HG03135 (cell line): ENCODE measurements at regions not wholly inside any gene's neighbourhood (a gene's known extent, or its start where the extent isn't known, plus 50 kb on each side); places are given as distances from the start of the nearest gene placed in this dataset.

Experiments used
- ATAC-seq: cut with Tn5 transposase; IDR thresholded peaks from one replicate; pipeline ENCODE4 v1.9.1; 2021; ENCODE audit warnings: mild to moderate bottlenecking, moderate library complexity; ENCODE audit not compliant: unreplicated experiment

- no peak for ATAC-seq
These were observed 103.9 kb upstream of the VASH1 start for GRCh38 chr14:76657404-76657803.

DNA sequence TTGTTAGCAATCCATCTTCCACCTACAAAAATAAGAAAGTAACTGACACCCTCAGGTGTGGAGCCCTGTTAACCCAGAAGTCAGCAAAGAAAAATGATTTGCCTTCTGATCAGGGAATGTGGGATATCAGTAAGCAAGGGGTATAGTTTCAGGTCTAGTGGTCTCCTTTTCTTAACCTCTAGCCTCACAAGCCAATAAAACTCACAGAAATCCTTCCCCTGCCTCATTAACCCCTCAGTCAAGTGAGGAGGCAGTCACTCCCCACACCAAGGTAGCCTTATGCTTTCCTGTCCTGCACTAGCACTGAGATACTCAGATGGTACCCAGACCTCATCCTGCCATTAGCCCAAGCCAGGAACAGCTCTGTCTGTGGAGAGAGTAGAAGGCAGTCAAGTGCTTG lies 103.4 kb upstream of the VASH1 start:
- ATAC-seq, result no peak

DNA sequence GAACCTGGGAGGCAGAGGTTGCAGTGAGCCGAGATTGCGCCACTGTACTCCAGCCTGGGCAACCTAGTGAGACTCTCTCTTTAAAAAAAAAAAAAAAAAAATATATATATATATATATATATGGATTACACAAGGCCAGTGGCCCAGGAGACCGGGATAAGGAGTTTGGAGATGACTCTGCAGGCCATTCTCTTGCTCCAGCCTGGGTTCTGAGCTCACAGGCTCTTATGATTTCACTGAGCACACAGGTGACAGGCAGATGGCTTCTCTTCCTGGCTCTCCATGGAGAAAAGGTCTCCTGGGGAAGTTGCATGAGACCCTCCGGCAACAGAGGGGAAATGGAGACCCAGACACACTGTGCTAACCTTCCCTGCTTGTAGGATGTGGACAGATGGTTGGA lies 98.7 kb upstream of the VASH1 start:
- ATAC-seq, result no peak

DNA sequence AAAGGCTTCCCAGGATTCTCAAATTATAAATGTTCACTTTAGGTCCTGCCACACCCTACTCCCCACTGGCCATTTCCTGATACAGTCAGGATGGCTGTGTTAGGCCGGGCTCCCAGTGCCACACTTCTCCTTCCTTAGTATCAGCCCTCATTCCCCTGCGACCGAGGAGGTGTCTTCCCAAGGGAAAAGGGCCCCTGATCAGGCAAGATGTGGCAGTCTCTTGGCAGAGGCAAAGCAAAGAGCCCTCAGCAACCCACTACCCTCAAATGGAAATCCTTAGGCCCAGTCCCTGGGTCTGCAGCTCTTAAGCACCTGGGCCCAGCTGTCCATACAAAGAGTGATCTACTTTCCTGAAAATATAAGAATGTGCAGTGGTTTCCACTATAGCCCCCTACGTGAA lies 96.5 kb upstream of the VASH1 start:
- ATAC-seq, result no peak

DNA sequence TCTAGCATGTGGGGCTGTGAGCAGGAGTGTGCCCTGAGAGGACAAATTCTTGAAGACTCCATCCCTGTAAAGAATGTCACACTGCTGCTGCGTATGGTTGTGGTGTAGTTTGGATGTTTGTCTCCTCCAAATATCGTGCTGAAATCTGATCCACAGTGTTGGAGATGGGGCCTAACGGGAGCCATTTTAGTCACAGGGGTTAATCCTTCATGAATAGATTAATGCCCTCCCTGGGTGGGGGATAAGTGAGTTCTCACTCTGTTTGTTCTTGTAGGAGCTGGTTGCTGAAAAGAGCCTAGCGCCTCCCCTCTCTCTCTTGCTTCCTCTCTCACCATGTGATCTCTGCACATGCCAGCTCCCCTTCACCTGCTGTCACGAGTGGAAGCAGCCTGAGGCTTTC lies 94.5 kb upstream of the VASH1 start:
- no peak for ATAC-seq

DNA sequence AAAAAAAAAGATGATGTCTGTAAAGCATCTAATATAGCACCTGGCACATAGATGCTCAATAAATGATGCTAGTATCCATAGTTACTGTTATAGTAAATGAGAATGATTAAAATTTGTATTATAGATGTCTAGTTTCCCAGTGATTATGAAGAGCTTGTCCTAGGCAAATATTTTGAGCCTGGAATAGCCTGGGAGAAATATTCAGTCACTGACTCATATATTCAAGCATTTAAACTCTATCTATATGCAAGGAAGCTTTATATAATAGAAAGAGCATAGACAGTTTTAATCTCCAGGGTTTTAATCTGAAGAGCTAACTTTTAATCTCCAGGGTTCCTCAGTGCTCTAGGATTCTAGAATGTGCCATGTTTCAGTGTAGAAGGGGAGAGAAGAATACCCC lies 91.5 kb upstream of the VASH1 start:
- no peak for ATAC-seq

- ATAC-seq, result no peak
These were observed 89.1 kb upstream of the VASH1 start for GRCh38 chr14:76672123-76672522.

- no peak for ATAC-seq
These were observed 88.0 kb upstream of the VASH1 start for GRCh38 chr14:76673261-76673660.

DNA sequence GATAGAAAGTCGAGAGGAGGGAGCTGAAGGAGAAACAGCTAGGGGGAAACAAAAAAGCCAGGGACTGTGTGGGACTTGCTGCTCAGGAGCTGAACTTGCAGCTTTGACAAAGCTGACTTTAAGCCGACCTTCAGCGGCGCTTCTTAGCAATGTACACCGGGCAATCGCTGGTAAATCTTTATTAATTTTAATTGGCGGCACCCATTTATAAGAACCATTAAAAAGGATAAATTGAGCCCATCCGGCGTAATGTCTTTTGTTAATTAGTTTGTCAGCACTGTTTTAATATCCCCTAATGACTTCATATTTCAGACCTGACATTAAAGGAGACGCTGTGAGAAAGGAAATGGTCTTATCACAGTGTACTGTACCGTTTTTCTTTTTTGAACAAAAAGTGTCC lies 86.2 kb upstream of the VASH1 start:
- ATAC-seq, result no peak

DNA sequence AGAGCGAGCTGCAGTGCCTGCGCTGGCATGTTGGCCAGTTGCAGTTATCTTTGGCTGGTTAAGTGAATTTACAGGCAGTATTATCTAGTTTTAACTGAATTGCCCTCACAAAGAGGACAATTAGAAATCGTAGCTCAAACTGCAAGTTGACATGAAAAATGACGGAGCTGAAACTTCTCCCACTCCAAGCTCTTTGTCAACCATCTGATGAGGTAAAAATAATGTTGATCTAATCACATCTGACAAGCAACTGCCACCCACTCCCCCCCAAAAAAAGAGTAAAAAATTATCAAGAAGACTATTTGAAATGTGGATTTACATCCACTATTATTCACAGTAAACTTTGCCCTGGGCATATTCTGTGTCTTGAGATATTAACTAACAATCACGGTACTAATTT lies 84.7 kb upstream of the VASH1 start:
- no peak for ATAC-seq

- ATAC-seq, result no peak
These were observed 83.6 kb upstream of the VASH1 start for GRCh38 chr14:76677534-76678145.

DNA sequence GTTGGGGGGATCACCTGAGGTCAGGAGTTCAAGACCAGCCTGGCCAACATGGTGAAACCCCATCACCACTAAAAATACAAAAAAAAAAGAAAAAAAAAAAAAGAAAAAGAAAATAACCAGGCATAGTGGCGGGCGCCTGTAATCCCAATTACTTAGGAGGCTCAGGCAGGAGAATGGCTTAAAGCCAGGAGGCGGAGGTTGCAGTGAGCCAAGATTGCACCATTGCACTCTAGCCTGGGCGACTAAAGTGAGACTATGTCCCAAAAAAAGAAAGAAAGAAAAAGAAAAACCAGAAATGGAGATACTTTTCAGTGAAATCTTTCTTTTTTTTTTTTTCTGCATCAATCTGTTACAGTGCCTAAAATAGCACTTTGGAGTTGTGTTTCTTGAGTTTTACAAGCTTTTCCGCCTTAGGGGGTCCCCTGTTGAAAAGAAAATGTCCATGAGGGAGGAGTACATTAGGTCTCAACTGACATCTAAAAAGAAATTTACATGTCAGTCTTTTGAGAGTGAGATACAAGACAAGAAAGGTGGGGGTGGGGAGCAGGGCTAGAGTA lies 82.9 kb upstream of the VASH1 start:
- no peak for ATAC-seq

- ATAC-seq, result no peak
These were observed 78.9 kb upstream of the VASH1 start for GRCh38 chr14:76682367-76682766.

- ATAC-seq, result no peak
These were observed 74.6 kb upstream of the VASH1 start for GRCh38 chr14:76686646-76687045.

GRCh38 chr14:76687611-76688382 lies 73.5 kb upstream of the VASH1 start:
- no peak for ATAC-seq

GRCh38 chr14:76688383-76688671 lies 72.9 kb upstream of the VASH1 start:
- ATAC-seq, result no peak

DNA sequence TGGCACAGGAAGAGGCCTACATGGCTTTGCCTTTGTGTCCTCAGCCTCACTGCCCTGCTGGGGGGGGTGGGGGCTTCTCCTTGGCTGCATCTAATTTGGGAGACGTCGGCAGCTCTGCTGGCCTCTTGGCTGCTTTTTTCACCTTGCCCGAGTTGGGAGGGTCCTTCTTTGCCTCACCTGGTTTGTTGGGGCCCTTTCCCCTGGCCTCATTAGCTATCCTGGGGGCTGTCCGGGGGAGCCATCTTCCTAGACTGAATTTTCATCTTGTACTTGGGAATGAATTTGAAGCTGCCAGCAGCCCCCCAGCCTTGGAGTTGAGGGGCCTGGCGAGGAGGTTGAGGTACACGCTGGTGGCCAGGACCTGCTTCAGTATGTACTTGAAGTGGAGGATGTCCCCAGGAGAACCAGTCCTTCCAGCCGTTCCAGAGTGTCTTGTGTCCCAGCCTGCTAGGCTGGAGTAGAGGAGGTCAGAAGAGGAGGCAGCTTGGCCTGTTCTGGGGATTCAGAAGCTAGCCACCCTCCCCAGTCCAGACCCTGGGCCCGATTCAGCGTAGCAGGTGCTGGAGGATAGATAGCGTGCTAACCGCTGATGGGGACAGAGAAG lies 70.7 kb upstream of the VASH1 start:
- ATAC-seq, result no peak

- no peak for ATAC-seq
These were observed 67.2 kb upstream of the VASH1 start for GRCh38 chr14:76694106-76694505.

- no peak for ATAC-seq
These were observed 65.9 kb upstream of the VASH1 start for GRCh38 chr14:76695263-76695920.

- no peak for ATAC-seq
These were observed 64.9 kb upstream of the VASH1 start for GRCh38 chr14:76696361-76696760.

- no peak for ATAC-seq
These were observed 64.5 kb upstream of the VASH1 start for GRCh38 chr14:76696791-76697190.
